NOMO-1 (cell line): ENCODE measurements at regions not wholly inside any gene's neighbourhood (a gene's known extent, or its start where the extent isn't known, plus 50 kb on each side); places are given as distances from the start of the nearest gene placed in this dataset.

Experiments used
- DNase-seq, 2 experiments: peaks; one replicate each; lab custom pipeline; 2025; ENCODE audit not compliant: unreplicated experiment in 2 of 2; lab: John Stamatoyannopoulos, UW

DNA sequence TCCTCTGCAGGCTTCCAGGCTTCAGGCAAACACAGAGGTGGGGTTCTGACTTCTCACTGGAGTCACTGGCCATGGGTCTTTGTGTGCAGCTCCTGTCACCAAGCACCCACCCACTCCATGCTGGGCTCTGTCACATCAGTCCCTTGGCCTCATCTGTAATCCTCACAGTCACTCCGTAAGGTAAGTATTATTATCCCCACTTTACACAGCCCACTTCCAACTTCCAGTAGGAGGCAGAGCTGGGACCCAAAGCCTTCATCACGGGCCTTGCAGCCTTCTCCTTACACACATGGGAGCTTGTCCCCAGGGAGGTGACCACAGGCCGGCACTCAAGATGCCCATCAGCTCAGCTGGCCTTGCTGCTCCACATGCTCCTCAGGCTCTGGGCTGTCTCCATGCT lies 266.7 kb upstream of the B3GAT1 start:
- no peak for DNase-seq

DNA sequence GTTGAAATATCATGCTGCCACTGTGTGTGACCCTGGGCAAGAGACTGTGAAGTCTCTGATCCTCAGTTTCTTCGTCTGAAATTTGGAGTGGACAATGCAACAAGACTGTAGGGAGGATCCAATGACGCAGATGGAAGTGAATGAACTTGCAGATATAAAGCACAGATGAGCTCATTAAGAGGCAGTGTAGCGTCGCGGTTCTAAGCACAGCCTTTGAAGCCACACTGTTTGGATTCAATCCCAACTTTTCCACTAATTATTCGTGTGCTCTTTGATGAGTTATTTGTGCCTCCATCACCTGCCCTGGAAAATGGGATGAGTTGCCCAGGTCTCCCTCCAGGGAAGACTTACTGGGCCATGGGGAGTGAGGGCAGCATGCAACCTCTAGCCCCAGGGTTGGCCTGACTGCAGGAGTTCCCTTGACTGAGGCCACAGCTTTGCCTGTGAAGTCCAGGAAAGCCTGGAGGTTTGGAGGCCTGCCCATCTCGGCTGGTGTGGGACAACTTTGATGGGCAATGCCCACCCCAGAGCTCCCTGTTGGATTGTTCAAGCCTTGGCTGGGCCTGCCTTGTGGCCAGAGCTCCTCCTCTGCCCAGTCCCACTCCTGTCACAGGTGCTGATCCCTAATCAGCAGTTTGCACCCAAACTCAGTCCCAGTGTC lies 266.0 kb upstream of the B3GAT1 start:
- no peak for DNase-seq

DNA sequence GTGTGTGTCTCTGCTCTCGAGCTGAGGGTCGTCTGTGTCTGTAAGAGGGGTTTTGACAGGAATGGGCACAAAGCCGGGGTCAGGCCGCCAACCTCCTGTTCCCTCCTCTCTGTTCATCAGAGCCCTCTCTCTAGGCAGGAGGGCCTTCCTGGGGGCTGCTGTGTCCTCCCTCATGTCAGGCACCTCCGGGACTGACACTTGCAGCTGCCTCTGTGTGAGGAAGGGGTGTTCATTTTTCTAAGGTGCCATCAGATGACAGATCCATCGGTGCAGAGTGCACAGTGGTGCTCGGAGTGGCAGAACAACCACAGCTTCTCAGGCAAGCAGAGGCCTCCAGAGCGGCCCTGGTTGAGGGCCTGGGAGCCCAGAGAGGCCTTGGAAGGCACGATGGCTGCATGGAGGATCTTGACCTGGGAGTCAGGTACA lies 265.4 kb upstream of the B3GAT1 start:
- DNase-seq: no peak

DNA sequence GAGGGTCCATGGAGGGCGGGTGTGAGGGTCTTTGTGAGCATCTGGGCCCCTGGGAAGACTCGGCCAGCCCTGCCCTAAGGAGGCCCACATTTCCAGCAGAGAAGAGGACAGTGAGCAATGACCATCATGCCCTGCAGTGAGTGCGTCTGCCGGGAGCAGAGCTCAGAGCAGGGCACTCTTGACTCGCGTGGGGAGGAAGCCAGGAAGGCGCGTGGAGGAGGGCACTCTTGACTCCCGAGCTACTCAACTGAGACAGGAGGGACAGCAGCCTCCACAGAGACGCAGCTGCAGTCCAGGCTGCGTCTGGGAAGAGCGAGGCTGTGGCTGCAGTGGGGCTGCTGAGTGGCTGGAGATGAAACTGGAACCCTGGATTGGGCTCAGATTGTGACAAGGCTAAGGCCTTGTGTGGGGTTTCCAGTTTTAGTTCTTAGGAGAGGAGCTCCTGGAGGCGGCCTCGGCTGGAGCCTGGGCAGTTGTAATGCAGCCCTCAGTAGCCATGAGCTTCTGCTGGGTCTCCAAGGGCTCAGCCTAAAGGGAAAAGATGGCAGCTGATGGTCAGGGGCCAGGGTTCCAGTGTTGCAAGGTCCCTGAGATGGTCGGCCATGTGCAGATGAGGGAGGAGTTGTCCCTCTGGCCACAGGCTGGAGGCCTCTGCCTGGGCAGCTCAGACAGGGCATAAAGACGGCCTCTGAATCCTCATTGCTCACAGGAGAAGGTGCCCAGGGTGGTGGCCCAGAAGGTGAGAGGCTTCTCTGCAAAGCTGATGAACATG lies 264.7 kb upstream of the B3GAT1 start:
- no peak for DNase-seq

DNA sequence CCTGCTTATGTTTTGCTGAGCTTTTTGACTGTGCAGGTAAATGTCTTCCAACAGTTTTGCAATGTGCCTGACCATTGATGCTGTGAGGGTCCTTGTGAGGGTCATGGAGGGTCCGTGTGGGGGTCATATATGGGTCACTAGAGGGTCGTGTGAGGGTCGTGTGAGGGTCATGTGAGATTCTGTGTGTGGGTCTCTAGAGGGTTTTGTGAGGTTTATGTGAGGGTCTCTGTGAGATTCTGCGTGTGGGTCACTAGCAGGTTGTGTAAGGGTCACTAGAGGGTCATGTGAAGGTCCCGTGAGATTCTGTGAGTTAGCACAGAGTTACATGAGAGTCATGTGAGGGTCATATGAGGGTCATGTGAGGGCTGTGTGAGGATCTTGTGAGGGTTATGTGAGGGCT lies 263.9 kb upstream of the B3GAT1 start:
- no peak for DNase-seq

DNA sequence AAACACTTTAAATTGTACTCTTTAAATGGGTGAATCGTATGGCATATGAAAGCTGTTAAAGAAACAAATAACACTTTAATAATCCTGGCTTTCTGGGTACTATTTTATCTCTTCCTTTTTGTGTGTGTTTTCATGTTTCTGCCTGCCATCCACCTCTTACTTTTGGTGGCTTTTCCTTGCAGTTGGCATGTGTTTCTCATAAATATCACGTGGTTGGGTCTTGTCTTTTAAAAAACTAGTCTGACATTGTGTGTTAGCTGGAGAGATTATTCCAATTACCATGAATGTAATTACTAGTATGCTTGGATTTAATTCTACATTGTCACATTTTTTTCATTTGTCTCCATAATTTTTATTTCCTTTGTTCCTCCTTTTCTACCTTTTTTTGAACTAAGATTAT lies 262.9 kb upstream of the B3GAT1 start:
- no peak for DNase-seq

DNA sequence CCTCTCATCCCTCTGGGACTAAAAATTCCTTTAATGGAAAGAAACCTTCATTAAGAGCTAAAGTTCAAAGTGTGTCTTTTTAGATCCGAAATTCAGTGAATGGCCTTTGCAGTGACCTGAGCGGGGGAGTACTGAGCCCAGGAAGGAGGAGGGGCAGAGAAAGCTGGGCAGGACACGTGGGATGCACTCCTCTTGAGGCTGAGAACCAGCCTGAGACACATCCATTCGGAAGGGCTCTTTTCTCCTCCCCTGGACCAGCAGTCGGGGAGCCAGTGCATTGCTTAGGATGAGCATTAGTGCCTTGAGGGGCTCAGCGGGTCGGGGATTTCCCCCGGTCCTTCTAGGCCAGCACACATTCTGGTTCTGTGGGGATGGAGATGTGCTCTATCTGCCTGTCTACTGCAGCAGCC lies 258.9 kb upstream of the B3GAT1 start:
- DNase-seq: no peak

DNA sequence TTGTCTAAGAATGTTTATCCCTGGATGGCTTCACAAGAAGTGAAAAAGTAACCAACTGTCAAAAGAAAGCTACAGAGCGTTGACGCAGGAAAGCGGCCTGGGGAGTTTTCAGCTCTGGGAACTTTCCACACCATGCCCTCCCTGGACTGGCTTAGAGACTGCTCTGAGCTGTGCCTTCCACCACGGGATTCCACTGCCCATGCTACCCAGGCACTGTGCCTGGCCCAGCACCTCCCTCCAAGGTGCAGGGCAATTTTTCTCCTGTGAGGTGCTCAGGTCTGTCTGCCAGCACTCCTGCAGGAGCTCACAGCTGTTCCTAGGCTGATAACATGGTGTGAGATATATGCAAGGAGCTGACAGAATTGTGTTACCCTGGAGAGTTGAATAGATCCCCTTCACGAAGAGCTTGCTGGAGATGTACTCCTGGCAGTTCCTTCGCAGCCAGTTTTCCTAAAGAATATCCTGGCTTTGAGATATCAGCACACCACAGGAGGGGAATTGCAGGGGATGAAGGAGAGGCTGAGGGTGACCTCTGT lies 258.3 kb upstream of the B3GAT1 start:
- DNase-seq: no peak

DNA sequence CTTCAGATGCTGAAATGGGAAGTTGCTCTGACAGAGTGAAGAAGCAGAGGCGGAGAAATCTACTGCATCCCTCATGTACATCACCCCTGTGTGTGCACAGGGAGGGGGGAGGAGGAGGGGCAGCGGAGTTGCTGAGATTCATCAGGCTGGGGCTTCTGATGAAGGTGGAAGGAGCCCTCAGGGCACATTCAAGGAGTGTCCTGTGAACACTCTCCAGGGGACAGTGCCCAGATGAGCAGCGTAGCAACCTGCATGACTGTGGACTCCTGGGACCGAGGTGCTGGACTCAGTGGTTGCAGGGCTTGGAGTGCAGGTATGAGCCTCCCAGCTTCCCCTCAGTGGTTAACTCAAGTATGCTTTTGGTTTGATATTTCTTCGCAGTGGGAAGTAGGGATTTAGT lies 257.8 kb upstream of the B3GAT1 start:
- no peak for DNase-seq

DNA sequence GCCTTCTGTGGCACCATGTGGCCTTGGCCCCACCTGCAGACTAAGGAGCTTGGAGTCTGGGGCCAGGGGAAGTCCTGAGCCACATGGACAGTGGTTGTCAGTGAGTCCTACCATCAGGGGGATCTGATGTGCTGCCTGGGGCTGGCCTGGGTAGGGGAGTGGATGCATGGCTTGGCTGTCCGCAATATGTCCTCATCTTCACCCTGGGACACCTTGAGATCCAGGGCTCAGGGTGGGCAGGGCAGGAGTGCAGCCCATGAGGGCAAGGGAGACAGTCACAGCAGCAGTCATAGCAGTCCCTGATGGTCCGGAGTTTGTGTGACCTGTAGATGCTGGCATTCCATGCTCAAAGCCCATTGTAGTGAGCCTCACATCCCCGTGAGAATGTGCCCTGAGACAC lies 256.8 kb upstream of the B3GAT1 start:
- no peak for DNase-seq

DNA sequence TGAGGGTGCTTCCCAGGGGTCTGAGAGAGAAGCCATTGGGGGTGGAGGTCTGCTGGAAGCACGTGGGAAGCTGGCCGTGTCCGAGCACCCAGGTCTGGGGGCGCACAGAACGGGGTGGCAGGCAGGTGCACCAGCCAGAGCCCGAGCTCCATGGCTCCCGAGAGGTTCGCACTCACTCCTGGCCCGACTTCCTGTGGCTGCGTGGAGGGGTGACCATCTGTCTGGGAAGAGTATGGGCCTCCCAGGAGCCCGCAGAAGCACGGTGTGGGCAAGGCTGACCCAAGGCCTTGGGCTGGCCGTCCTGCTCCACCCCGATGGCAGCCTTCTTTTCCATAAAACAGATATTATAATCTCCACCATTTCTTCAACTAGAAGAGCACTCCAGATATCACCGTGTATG lies 256.0 kb upstream of the B3GAT1 start:
- DNase-seq: no peak

DNA sequence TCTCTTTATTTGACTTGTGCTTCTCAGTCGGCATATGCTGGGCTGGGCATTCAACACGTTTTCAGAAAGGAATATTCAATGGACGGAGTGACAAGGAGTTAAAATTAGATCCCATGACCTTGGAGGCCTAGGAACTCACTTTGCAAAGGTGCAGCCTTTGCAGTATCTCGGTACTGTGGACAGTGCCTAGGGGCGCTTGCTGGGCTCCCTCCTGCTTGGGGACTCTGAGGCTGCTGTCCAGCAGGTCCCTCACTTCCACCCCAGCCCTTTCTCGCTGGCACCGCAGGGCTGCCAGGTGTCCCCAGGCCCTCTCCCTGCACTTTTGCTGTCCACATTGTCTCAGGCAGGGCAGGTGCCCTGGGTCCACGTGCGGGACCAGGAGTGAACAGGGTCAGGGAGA lies 255.5 kb upstream of the B3GAT1 start:
- DNase-seq: no peak

DNA sequence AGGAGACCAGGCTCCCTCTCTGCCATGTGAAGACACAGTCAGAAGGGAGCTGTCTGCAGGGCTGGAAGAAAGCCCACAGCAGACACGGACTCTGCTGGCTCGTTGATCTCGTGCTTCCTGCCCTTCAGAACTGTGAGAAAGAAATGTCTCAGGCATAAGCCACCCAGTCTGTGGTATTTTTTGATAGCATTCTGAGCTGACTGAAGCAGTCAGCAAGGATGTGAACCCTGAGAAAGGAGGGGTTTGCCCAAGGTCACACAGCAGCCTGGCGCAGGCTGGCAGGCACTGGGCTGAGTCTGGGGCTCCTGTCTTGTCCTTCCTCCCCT lies 255.1 kb upstream of the B3GAT1 start:
- DNase-seq: no peak

DNA sequence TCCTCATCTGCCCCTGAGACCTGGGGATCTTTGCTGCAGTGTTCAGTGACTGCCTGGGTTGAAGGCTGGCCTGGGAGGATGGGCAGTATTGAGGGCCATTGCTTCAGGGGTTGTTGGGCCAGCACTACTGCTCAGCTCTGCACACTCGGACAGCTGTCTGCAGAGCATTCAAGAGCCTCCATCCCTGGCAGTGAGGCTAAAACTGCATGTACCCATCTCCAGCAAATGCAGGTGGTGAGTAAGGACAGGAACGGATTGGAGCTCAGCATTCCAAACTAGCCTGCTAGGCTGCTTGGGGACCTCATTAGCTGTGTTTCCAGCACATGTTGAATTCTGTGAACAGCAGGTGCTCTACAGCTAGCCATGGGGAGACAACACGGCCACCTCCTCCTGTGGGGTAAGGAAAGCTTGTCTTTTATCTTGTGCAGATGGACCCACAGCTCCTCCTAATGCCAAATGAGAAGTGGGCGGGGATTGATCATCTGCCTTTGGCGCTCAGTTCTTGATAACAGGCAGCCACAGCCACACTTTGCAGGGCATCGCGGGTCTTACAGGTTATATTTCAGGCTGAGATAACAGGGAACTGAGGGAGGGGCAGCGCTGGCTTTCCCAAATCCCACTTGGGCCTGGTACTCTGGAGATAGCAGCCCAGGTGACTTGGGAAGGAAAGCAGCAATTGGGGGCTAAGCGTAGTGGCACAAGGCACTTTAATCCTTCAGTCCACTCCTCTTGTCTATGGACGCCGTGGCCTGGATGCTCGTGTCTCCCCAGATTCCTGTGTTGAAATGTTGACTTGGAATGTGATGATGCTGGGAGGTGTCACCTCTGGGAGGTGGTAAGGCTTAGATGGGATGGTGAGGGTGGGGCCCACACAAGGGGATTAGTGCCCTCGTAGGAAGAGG lies 254.5 kb upstream of the B3GAT1 start:
- DNase-seq: no peak

DNA sequence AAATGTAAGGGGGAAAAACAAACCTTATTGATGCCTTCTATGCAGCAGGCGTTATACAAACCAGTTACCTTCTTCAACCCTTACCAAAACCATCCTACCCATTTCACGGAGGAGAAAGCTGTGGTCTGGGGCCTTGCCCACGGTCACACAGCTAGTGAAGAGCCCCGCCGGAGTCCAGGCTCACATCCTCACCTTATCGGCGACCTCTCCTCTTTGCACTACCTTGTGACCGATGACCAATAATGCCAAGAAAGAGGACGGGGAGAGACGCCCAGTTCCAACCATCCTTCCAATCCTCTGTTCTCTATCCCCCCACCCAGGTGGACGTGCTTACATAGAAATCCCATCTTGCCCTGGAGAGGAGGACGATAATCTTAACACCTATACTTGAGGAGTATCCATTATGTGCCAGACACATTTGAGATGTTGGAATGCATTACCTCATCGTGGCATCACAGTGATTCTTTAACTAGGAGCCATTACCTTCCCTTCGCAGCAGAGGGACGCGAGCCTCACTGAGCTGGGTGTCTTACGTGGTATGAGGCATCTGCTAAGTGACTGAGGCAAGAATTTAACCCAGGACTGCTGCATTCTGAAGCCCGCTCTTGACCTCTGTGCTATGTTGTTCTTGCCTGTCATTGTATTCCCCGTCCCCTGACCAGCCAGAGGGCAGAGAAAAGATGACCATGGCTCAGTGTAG lies 253.7 kb upstream of the B3GAT1 start:
- DNase-seq: no peak

DNA sequence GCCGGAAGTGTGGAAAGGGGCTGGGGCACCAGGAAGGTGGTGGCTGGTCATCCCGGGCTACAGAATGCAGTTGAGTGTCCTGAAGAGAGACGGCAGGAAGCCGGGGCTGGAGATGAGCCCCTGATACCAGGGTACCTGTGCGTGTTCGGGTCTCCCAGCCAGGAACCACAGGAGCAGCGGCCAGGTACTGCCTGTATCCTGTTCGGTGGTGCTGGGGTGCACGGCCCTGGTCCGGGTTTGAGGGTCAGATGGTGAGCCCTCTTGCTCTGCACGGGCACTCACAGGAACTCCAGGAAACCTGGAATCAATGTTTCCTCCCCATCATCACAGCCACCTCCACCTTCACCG lies 253.1 kb upstream of the B3GAT1 start:
- no peak for DNase-seq

DNA sequence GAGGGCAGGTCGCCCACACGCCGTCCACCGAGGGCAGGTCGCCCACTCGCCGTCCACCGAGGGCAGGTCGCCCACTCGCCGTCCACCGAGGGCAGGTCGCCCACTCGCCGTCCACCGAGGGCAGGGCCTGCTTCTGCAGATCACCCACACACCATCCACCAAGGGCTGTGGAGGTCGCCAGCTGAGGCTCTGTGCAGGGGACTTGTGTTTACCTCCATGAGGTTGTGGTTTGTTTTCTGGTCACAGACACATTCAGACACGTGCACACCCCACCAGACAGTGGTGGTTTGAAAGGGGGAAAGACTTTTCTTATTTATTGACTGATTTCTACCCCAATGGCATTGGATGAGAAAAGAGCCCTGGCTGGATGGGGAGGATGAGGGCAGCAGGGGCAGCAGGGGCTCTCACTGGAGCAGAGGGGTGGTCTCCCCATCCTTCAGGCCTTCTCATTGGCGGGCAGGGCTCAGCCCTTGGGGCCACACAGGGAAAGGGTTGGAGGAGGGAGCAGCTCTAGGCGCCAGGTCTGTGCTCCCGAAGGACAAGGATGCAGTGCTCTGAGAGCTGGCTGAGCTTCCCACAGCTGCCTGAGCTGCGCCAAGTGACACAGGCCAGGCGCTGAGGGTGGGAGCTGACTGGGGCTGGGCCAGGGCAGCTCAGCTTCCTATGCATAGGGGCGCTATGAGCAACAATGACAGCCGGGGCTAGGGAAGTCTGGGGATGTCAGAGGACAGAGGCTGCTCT lies 252.6 kb upstream of the B3GAT1 start:
- no peak for DNase-seq

DNA sequence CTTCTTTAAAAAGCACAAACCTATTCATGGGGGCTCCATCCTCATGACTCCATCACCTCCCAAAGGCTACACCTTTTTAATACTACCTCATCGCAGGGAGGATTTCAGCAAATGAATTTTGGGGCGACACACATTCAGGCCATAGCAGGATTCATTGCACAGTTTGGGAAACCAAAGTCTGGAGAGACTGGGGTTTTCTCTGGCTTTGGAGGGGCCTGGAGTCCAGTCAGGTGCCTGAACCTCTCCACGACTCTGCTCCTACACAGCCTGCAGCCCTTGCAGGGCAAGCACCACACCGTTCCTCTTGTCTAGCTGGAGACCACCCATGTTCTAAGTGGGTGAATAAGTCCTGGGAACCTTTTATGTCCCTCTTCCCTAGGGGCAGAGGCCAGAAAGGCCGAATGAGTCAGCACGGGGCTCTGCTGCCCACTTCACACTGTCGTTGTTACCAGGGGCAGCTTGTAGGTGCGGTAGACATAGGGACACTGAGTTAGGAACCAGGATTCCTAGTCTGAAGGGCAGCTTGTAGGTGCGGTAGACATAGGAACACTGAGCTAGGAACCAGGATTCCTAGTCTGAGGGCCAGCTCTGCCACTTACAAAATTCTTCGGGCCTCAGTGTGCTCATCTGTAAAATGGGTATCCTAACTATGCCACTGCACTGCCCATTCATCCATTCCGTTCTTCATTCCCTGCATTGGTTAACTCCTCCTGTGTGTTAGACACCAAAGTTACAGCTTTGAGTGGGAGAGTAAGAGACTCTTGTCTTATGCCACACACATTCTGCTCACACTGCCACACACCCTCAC lies 251.7 kb upstream of the B3GAT1 start:
- no peak for DNase-seq

DNA sequence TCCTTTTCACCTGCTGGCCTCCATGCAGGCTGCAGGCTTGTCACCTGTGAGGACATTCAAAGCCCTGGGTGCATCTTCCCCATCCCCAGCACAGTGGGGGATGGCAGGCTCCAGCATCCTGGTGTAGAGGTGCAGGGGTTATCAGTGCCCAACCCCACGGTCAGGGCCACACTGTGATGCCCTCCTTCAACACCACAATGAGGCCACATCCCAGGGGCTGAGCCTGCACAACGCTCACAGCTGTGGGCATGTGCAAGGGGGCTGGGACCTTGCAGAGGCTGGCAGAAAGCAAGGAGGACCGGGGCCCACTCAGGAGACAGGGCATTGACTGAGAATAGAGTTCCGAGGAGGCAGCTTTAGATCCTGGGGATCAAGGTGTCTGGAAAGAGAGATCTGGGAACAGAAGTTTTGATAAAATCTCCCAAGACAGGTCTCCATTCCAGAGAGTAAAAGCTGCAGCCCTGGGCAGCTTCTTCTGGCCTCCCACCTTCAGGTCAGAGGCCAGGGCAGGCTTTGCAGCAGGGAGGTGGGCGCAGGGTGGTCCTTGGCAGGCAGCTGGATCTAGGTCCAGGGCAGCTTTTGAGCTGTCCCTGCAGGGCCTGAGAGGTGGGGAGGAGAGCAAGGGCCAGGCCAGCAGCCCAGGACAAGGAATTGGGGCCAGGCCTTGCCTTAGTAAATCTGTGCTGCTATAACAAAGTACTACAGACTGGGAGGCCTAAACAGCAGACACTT lies 250.8 kb upstream of the B3GAT1 start:
- no peak for DNase-seq
